ENCODE measurements at regions not wholly inside any gene's neighbourhood (a gene's known extent, or its start where the extent isn't known, plus 50 kb on each side); places are given as distances from the start of the nearest gene placed in this dataset.

- ChIA-PET CTCF (no interaction called here), POLR2A (no interaction called here)
- DNase-seq (ENCODE audit: low read depth, low spot score) = no peak
- no peak overlapping the region for H3K4me3 ChIP-seq (ENCODE audit: low read depth, low read length)
- TF ChIP-seq CTCF (IDR thresholded peaks at IDR 0.05; ENCODE audit: insufficient read depth, low read length, missing control alignments) = no peak
Observed at GRCh38 chr2:212712991-212713390, 174.4 kb upstream of the ERBB4 start.

- no peak overlapping the region for H3K4me3 ChIP-seq (ENCODE audit: low read depth, low read length)
- DNase-seq (ENCODE audit: low read depth, low spot score) = no peak
- ChIA-PET CTCF (no interaction called here), POLR2A (no interaction called here)
- no peak for TF ChIP-seq CTCF (IDR thresholded peaks at IDR 0.05; ENCODE audit: insufficient read depth, low read length, missing control alignments)
Observed at GRCh38 chr2:212712466-212712865, 173.9 kb upstream of the ERBB4 start.

GRCh38 chr2:212711856-212712255 is 173.3 kb upstream of the ERBB4 start:
- POLR2A ChIA-PET = no interaction called here
- CTCF ChIA-PET = no interaction called here
- TF ChIP-seq CTCF (IDR thresholded peaks at IDR 0.05; ENCODE audit: insufficient read depth, low read length, missing control alignments) = no peak
- no peak overlapping the region for H3K4me3 ChIP-seq (ENCODE audit: low read depth, low read length)
- peak; percentile 58 for DNase-seq (ENCODE audit: low read depth, low spot score)

- DNase-seq (ENCODE audit: low read depth, low spot score) = no peak
- POLR2A ChIA-PET = no interaction called here
- no peak overlapping the region for H3K4me3 ChIP-seq (ENCODE audit: low read depth, low read length)
- TF ChIP-seq CTCF (IDR thresholded peaks at IDR 0.05; ENCODE audit: insufficient read depth, low read length, missing control alignments) = no peak
- CTCF ChIA-PET = interaction anchor here (1.4 kb wide), 1 partner anchor 11 kb away, joined by 3 read pairs; no protein-coding TSS in a partner anchor
Observed at GRCh38 chr2:212709280-212709679, 170.7 kb upstream of the ERBB4 start.

- no peak for DNase-seq (ENCODE audit: low read depth, low spot score)
- no peak overlapping the region for H3K4me3 ChIP-seq (ENCODE audit: low read depth, low read length)
- no peak for TF ChIP-seq CTCF (IDR thresholded peaks at IDR 0.05; ENCODE audit: insufficient read depth, low read length, missing control alignments)
- CTCF ChIA-PET = interaction anchor here (1.4 kb wide), 1 partner anchor 10 kb away, joined by 3 read pairs; no protein-coding TSS in a partner anchor
- POLR2A ChIA-PET = no interaction called here
Observed at GRCh38 chr2:212708355-212708754, 169.8 kb upstream of the ERBB4 start.

- no peak overlapping the region for H3K4me3 ChIP-seq (ENCODE audit: low read depth, low read length)
- POLR2A ChIA-PET = no interaction called here
- CTCF ChIA-PET = no interaction called here
- no peak for TF ChIP-seq CTCF (IDR thresholded peaks at IDR 0.05; ENCODE audit: insufficient read depth, low read length, missing control alignments)
- no peak for DNase-seq (ENCODE audit: low read depth, low spot score)
Observed at GRCh38 chr2:212695426-212695825, 156.8 kb upstream of the ERBB4 start.

All from AG04449 (cell line).